Effector memory CD8-positive, alpha-beta T cell (primary cell): ENCODE measurements at regions not wholly inside any gene's neighbourhood (a gene's known extent, or its start where the extent isn't known, plus 50 kb on each side); places are given as distances from the start of the nearest gene placed in this dataset.

Experiments used
- ATAC-seq: fragments of 150-1000 bp; cut with Tn5 transposase; replicated peaks from 2 replicates; pipeline ENCODE4 v1.10.0; 2021; ENCODE audit warnings: mild to moderate bottlenecking, moderate library complexity
- DNase-seq, 3 experiments: peaks; one replicate each; pipeline ENCODE4 v3.0.0; 2021
- H3K27ac Mint-ChIP-seq, 2 donors: one replicate each; pipeline ENCODE4 v1.8.0; 2022; ENCODE audit warnings: mild to moderate bottlenecking in 2 of 2, mixed read lengths in 2 of 2, moderate library complexity in 2 of 2
- H3K27me3 Mint-ChIP-seq, 2 donors: one replicate each; pipeline ENCODE4 v1.8.0; 2022; ENCODE audit warnings: mixed read lengths in 2 of 2
- H3K36me3 Mint-ChIP-seq: one replicate; pipeline ENCODE4 v1.8.0; 2022; ENCODE audit warnings: mild to moderate bottlenecking, moderate library complexity, mixed read lengths; ENCODE audit not compliant: insufficient read depth
- H3K4me1 Mint-ChIP-seq, 2 donors: one replicate each; pipeline ENCODE4 v1.8.0; 2022; ENCODE audit warnings: low read depth in 2 of 2, mixed read lengths in 2 of 2
- H3K4me3 Mint-ChIP-seq, 2 donors: one replicate each; pipeline ENCODE4 v1.8.0; 2022; ENCODE audit warnings: mild to moderate bottlenecking in 2 of 2, mixed read lengths in 2 of 2, moderate library complexity in 2 of 2
- H3K9me3 Mint-ChIP-seq, 2 donors: one replicate each; pipeline ENCODE4 v1.8.0; 2022; ENCODE audit warnings: mixed read lengths in 2 of 2

- H3K4me1 Mint-ChIP-seq, result no peaks in the 10 kb centered on the region
- no peak for ATAC-seq
- no peak overlapping the region for H3K27ac Mint-ChIP-seq
- H3K4me3 Mint-ChIP-seq, result no peak overlapping the region
- no peaks in the 10 kb centered on the region for H3K36me3 Mint-ChIP-seq
- H3K27me3 Mint-ChIP-seq, result no peaks in the 10 kb centered on the region
- DNase-seq, result no peak
- H3K9me3 Mint-ChIP-seq, result no peaks in the 10 kb centered on the region
Observed at GRCh38 chr2:217523286-217523685, 479.5 kb downstream of the TNS1 start.

- H3K36me3 Mint-ChIP-seq, result no peaks in the 10 kb centered on the region
- no peaks in the 10 kb centered on the region for H3K9me3 Mint-ChIP-seq
- ATAC-seq (no peak), DNase-seq (no peak)
- no peaks in the 10 kb centered on the region for H3K27me3 Mint-ChIP-seq
- H3K27ac Mint-ChIP-seq, result no peak overlapping the region
- H3K4me3 Mint-ChIP-seq, result no peak overlapping the region
- H3K4me1 Mint-ChIP-seq, result no peaks in the 10 kb centered on the region
Observed at GRCh38 chr2:217521820-217522219, 481.0 kb downstream of the TNS1 start.

GRCh38 chr2:217520356-217521010 is 482.3 kb downstream of the TNS1 start:
- H3K36me3 Mint-ChIP-seq, result no peaks in the 10 kb centered on the region
- no peak overlapping the region for H3K27ac Mint-ChIP-seq
- H3K27me3 Mint-ChIP-seq, result no peaks in the 10 kb centered on the region
- H3K9me3 Mint-ChIP-seq, result no peaks in the 10 kb centered on the region
- no peak overlapping the region for H3K4me3 Mint-ChIP-seq
- DNase-seq, result no peak
- no peak for ATAC-seq
- no peaks in the 10 kb centered on the region for H3K4me1 Mint-ChIP-seq

- no peak for ATAC-seq
- no peaks in the 10 kb centered on the region for H3K36me3 Mint-ChIP-seq
- DNase-seq, result no peak
- no peaks in the 10 kb centered on the region for H3K4me1 Mint-ChIP-seq
- no peak overlapping the region for H3K4me3 Mint-ChIP-seq
- no peak overlapping the region for H3K27ac Mint-ChIP-seq
- H3K9me3 Mint-ChIP-seq, result no peaks in the 10 kb centered on the region
- H3K27me3 Mint-ChIP-seq, result peaks cover 0 to 10% of the 10 kb centered on the region in 2 donors
Observed at GRCh38 chr2:217517402-217517801, 485.4 kb downstream of the TNS1 start.

- H3K4me3 Mint-ChIP-seq, result no peak overlapping the region
- ATAC-seq, result no peak
- no peak for DNase-seq
- no peaks in the 10 kb centered on the region for H3K36me3 Mint-ChIP-seq
- no peak overlapping the region for H3K27ac Mint-ChIP-seq
- peaks cover 0 to 23% of the 10 kb centered on the region in 2 donors for H3K27me3 Mint-ChIP-seq
- H3K4me1 Mint-ChIP-seq, result no peaks in the 10 kb centered on the region
- H3K9me3 Mint-ChIP-seq, result no peaks in the 10 kb centered on the region
Observed at GRCh38 chr2:217515615-217516309, 487.0 kb downstream of the TNS1 start.

GRCh38 chr2:217513258-217513657 is 489.5 kb downstream of the TNS1 start:
- ATAC-seq (no peak), DNase-seq (no peak)
- no peaks in the 10 kb centered on the region for H3K36me3 Mint-ChIP-seq
- H3K4me3 Mint-ChIP-seq, result no peak overlapping the region
- peaks cover 5 to 26% of the 10 kb centered on the region in 2 donors for H3K27me3 Mint-ChIP-seq
- no peaks in the 10 kb centered on the region for H3K4me1 Mint-ChIP-seq
- no peak overlapping the region for H3K27ac Mint-ChIP-seq
- no peaks in the 10 kb centered on the region for H3K9me3 Mint-ChIP-seq

- no peak for DNase-seq
- no peaks in the 10 kb centered on the region for H3K4me1 Mint-ChIP-seq
- H3K9me3 Mint-ChIP-seq, result no peaks in the 10 kb centered on the region
- no peaks in the 10 kb centered on the region for H3K36me3 Mint-ChIP-seq
- no peak for ATAC-seq
- H3K27me3 Mint-ChIP-seq, result peaks cover 5 to 26% of the 10 kb centered on the region in 2 donors
- H3K27ac Mint-ChIP-seq, result no peak overlapping the region
- no peak overlapping the region for H3K4me3 Mint-ChIP-seq
Observed at GRCh38 chr2:217512728-217513127, 490.1 kb downstream of the TNS1 start.

GRCh38 chr2:217512259-217512658 is 490.5 kb downstream of the TNS1 start:
- ATAC-seq (no peak), DNase-seq (no peak)
- no peaks in the 10 kb centered on the region for H3K4me1 Mint-ChIP-seq
- no peaks in the 10 kb centered on the region for H3K36me3 Mint-ChIP-seq
- no peak overlapping the region for H3K27ac Mint-ChIP-seq
- no peak overlapping the region for H3K4me3 Mint-ChIP-seq
- H3K9me3 Mint-ChIP-seq, result no peaks in the 10 kb centered on the region
- peaks cover 5 to 26% of the 10 kb centered on the region in 2 donors for H3K27me3 Mint-ChIP-seq

GRCh38 chr2:217511850-217512249 is 490.9 kb downstream of the TNS1 start:
- ATAC-seq (no peak), DNase-seq (no peak)
- Mint-ChIP-seq H3K27ac (no peak overlapping the region), H3K4me1 (no peaks in the 10 kb centered on the region), H3K27me3 (peaks cover 5 to 26% of the 10 kb centered on the region in 2 donors), H3K4me3 (no peak overlapping the region), H3K9me3 (no peaks in the 10 kb centered on the region), H3K36me3 (no peaks in the 10 kb centered on the region)

GRCh38 chr2:217510771-217511291 is 492.0 kb downstream of the TNS1 start:
- no peak for ATAC-seq
- H3K4me1 Mint-ChIP-seq, result no peaks in the 10 kb centered on the region
- no peak overlapping the region for H3K27ac Mint-ChIP-seq
- H3K4me3 Mint-ChIP-seq, result no peak overlapping the region
- H3K9me3 Mint-ChIP-seq, result no peaks in the 10 kb centered on the region
- H3K36me3 Mint-ChIP-seq, result no peaks in the 10 kb centered on the region
- H3K27me3 Mint-ChIP-seq, result peaks cover 5 to 26% of the 10 kb centered on the region in 2 donors
- DNase-seq, result no peak

- H3K36me3 Mint-ChIP-seq, result no peaks in the 10 kb centered on the region
- H3K4me1 Mint-ChIP-seq, result no peaks in the 10 kb centered on the region
- H3K27ac Mint-ChIP-seq, result no peak overlapping the region
- no peak overlapping the region for H3K4me3 Mint-ChIP-seq
- no peak for ATAC-seq
- H3K27me3 Mint-ChIP-seq, result peaks cover 0 to 5% of the 10 kb centered on the region in 2 donors
- no peaks in the 10 kb centered on the region for H3K9me3 Mint-ChIP-seq
- DNase-seq, result no peak
Observed at GRCh38 chr2:217505303-217505702, 497.5 kb downstream of the TNS1 start.

GRCh38 chr2:217501887-217502286 is 500.9 kb downstream of the TNS1 start:
- no peak for ATAC-seq
- H3K4me1 Mint-ChIP-seq, result no peaks in the 10 kb centered on the region
- no peak overlapping the region for H3K4me3 Mint-ChIP-seq
- DNase-seq, result no peak
- no peak overlapping the region for H3K27ac Mint-ChIP-seq
- H3K9me3 Mint-ChIP-seq, result no peaks in the 10 kb centered on the region
- no peaks in the 10 kb centered on the region for H3K27me3 Mint-ChIP-seq
- no peaks in the 10 kb centered on the region for H3K36me3 Mint-ChIP-seq

GRCh38 chr2:217497843-217498377 is 504.9 kb downstream of the TNS1 start:
- Mint-ChIP-seq H3K4me1 (no peaks in the 10 kb centered on the region), H3K36me3 (no peaks in the 10 kb centered on the region), H3K27ac (no peak overlapping the region), H3K4me3 (no peak overlapping the region), H3K27me3 (peaks cover 8 to 10% of the 10 kb centered on the region in 2 donors), H3K9me3 (peaks cover 3 to 7% of the 10 kb centered on the region in 2 donors)
- DNase-seq, result no peak
- no peak for ATAC-seq

- Mint-ChIP-seq H3K9me3 (peaks cover 3 to 7% of the 10 kb centered on the region in 2 donors), H3K36me3 (no peaks in the 10 kb centered on the region), H3K27ac (no peak overlapping the region), H3K4me3 (no peak overlapping the region), H3K27me3 (peaks cover 8 to 10% of the 10 kb centered on the region in 2 donors), H3K4me1 (no peaks in the 10 kb centered on the region)
- ATAC-seq, result no peak
- DNase-seq, result no peak
Observed at GRCh38 chr2:217494557-217494956, 508.2 kb downstream of the TNS1 start.
